Activated T-helper 1 cell treated with Interleukin-2 at 50 U/mL for 16 hours (primary cell): ENCODE measurements at regions not wholly inside any gene's neighbourhood (a gene's known extent, or its start where the extent isn't known, plus 50 kb on each side); places are given as distances from the start of the nearest gene placed in this dataset.

Source experiments
- DNase-seq: peaks from one replicate; pipeline ENCODE4 v3.0.0-alpha.2; 2020; ENCODE audit warnings: low read depth

- DNase-seq, result no peak
These were observed 53.4 kb upstream of the PMEPA1 start for GRCh38 chr20:57763235-57763595.

GRCh38 chr20:57762531-57763234 is 52.9 kb upstream of the PMEPA1 start:
- DNase-seq, result no peak

- no peak for DNase-seq
These were observed 51.6 kb upstream of the PMEPA1 start for GRCh38 chr20:57761413-57761734.

DNA sequence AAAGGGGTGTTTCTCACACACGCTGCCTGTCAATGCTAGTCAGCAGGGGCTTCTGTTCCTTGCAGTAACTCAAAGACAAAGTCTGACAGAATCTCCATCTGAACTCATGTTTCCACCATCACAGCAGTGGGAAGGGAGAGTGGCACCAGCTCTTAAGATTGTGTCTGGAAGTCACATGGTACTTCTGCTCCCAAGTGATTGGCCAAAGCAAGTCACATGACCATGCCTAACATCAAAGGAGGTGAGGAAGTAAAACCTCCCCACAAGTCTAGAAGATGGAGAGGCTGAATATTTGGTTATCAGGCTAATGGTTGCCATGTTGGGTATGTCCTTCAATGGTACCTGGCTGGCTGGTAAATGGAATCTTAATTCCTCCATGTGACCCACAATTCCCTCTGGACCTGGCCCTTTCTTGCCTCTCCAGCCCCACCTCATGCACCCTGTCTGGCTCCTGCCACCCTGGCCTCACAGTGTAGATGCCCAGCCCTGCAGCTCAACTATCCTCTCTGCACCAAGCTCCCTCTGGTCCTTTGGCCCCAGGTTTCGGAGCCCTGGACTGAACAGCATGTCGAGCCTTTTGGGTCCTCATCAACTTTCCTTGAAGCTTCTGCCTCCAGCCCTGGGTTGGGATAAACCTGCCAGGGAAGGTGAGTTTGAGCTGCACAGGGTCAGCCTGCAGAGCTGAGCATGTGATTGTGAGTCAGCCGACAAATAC is 51.0 kb upstream of the PMEPA1 start:
- no peak for DNase-seq

DNA sequence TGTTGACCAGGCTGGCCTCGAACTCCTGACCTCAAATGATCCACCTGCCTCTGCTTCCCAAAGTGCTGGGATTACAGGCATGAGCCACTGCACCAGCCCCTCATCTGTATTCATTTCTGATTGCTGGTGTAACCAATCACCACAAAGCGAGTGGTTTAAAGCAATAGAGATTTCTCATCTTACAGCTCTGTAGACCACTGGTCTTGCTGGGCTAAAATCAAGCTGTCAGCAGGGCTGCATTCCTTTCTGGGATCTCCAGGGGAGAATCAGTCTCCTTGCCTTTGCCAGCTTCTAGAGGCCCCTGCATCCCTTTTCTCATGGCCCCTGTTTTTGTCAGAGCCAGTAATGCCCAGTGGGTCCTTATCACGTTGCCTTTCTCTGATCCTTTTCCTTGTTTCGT is 49.9 kb upstream of the PMEPA1 start:
- DNase-seq, result no peak
